Endothelial cell of umbilical vein (primary cell): ENCODE measurements at regions not wholly inside any gene's neighbourhood (a gene's known extent, or its start where the extent isn't known, plus 50 kb on each side); places are given as distances from the start of the nearest gene placed in this dataset.

Experiments
- BruUV-seq: library from RNA; stranded (reverse); fragments of 400-500 nt; replicated peaks from 2 replicates; lab custom pipeline; 2021; lab: Mats Ljungman, UMichigan
- CTCF ChIA-PET: fragments of 300-600, 350-600 bp; sonication (Branson Sonifier 250); formaldehyde crosslinking; loops from one replicate; lab custom pipeline; 2021; ENCODE audit warnings: antibody characterized with exemption, inconsistent platforms; lab: Charles Lee
- POLR2A ChIA-PET: fragments of 300-600, 350-600 bp; sonication (Branson Sonifier 250); formaldehyde crosslinking; loops from one replicate; lab custom pipeline; 2021; ENCODE audit warnings: antibody characterized with exemption, inconsistent platforms; lab: Charles Lee
- DNase-seq: peaks from one replicate; pipeline ENCODE4 v3.0.0-alpha.2; 2011; ENCODE audit warnings: low read depth, low spot score
- FAIRE-seq: peaks from 2 replicates; lab custom pipeline; 2011; peaks lifted over from hg19 to GRCh38; lab: Jason Lieb, UNC
- H2AFZ ChIP-seq: 2 replicates; pipeline ENCODE4 v1.6.0; 2012; ENCODE audit warnings: low read depth, low read length, control low read depth, inconsistent platforms
- H3K27ac ChIP-seq: 2 replicates; pipeline ENCODE4 v1.5.1; 2011; ENCODE audit warnings: low read depth, mild to moderate bottlenecking, control low read depth, low read length, moderate library complexity; ENCODE audit not compliant: insufficient read depth
- H3K27me3 ChIP-seq, 2 experiments: 2 replicates each; pipeline versions ENCODE4 v1.6.0 to v1.6.1; 2011; ENCODE audit warnings: low read length in 2 of 2, mixed read lengths in 1 of 2; ENCODE audit not compliant: control insufficient read depth in 2 of 2, insufficient read depth in 2 of 2
- H3K36me3 ChIP-seq, 2 experiments: 2 replicates in 1 of 2; 3 replicates in 1 of 2; pipeline ENCODE4 v1.5.1; 2011; ENCODE audit warnings: low read length in 2 of 2, mild to moderate bottlenecking in 1 of 2, moderate library complexity in 1 of 2; ENCODE audit not compliant: control insufficient read depth in 2 of 2, insufficient read depth in 2 of 2; ENCODE audit errors: extremely low read depth in 1 of 2
- H3K4me1 ChIP-seq: 3 replicates; pipeline ENCODE4 v1.5.1; 2011; ENCODE audit warnings: mild to moderate bottlenecking, low read length; ENCODE audit not compliant: control insufficient read depth, insufficient read depth; ENCODE audit errors: extremely low read depth
- H3K4me2 ChIP-seq: 2 replicates; pipeline ENCODE4 v1.6.1; 2011; ENCODE audit warnings: low read length, control low read depth, mixed read lengths; ENCODE audit not compliant: insufficient read depth
- H3K4me3 ChIP-seq, 3 experiments: fragments of 200-600 bp in 1 of 3; sonication (generic), shearing (Covaris generic) in 1 of 3; replicated peaks in 1 of 3; 2 replicates each; pipeline ENCODE4 v1.5.1; 2011 to 2016; ENCODE audit warnings: control low read depth in 3 of 3, low read length in 3 of 3, mild to moderate bottlenecking in 2 of 3, inconsistent platforms in 1 of 3, low read depth in 1 of 3, moderate library complexity in 1 of 3; ENCODE audit not compliant: insufficient read depth in 1 of 3
- H3K79me2 ChIP-seq: 2 replicates; pipeline ENCODE4 v1.6.0; 2012; ENCODE audit warnings: low read length, inconsistent platforms; ENCODE audit not compliant: control insufficient read depth, insufficient read depth
- H3K9ac ChIP-seq: replicated peaks from 2 replicates; pipeline ENCODE3; 2011; ENCODE audit warnings: low read length, control low read depth; ENCODE audit not compliant: insufficient read depth; ENCODE audit errors: extremely low read depth
- H3K9me1 ChIP-seq: replicated peaks from 3 replicates; pipeline ENCODE4 v1.6.0; 2011; ENCODE audit warnings: mild to moderate bottlenecking, low read length; ENCODE audit not compliant: control insufficient read depth, insufficient read depth; ENCODE audit errors: extremely low read depth
- H3K9me3 ChIP-seq: replicated peaks from 2 replicates; pipeline ENCODE4 v1.5.1; 2012; ENCODE audit warnings: low read length, inconsistent platforms; ENCODE audit not compliant: control insufficient read depth, insufficient read depth
- H4K20me1 ChIP-seq: replicated peaks from 2 replicates; pipeline ENCODE3; 2011; ENCODE audit warnings: mild to moderate bottlenecking, low read length; ENCODE audit not compliant: control insufficient read depth, insufficient read depth; ENCODE audit errors: extremely low read depth
- CTCF ChIP-seq, 2 donors: IDR thresholded peaks; 1 replicate in 1 of 2; 2 replicates in 1 of 2; pipeline ENCODE4 v1.5.1; 2011; ENCODE audit warnings: low read length in 2 of 2, mild to moderate bottlenecking in 2 of 2, moderate library complexity in 2 of 2, control low read depth in 1 of 2, inconsistent platforms in 1 of 2, low read depth in 1 of 2; ENCODE audit not compliant: insufficient read depth in 1 of 2; ENCODE audit errors: extremely low read depth in 1 of 2
- EZH2 ChIP-seq: IDR thresholded peaks from 2 replicates; pipeline ENCODE4 v1.6.1; 2012; ENCODE audit warnings: borderline replicate concordance, low read depth, mild to moderate bottlenecking, moderate library complexity, low read length, inconsistent platforms; ENCODE audit not compliant: severe bottlenecking
- FOS ChIP-seq: IDR thresholded peaks from 2 replicates; pipeline ENCODE4 v1.6.1; 2011; ENCODE audit warnings: mild to moderate bottlenecking, low read length, moderate library complexity, borderline replicate concordance; ENCODE audit not compliant: insufficient read depth
- GATA2 ChIP-seq: IDR thresholded peaks from 2 replicates; pipeline ENCODE4 v1.7.0; 2011; ENCODE audit warnings: low read depth, mild to moderate bottlenecking, moderate library complexity, mixed read lengths, low read length; ENCODE audit not compliant: insufficient read length, insufficient read depth
- JUN ChIP-seq: IDR thresholded peaks from 2 replicates; pipeline ENCODE4 v1.6.1; 2011; ENCODE audit warnings: borderline replicate concordance, low read depth; ENCODE audit not compliant: insufficient read length, insufficient read depth
- MAX ChIP-seq: IDR thresholded peaks from 2 replicates; pipeline ENCODE4 v1.6.1; 2011; ENCODE audit not compliant: insufficient read depth, insufficient read length
- MYC ChIP-seq: IDR thresholded peaks from one replicate; pipeline ENCODE4 v1.6.1; 2011; ENCODE audit warnings: mild to moderate bottlenecking, low read depth, low read length
- POLR2A ChIP-seq: IDR thresholded peaks from 2 replicates; pipeline ENCODE4 v1.6.1; 2012; ENCODE audit warnings: low read depth, mild to moderate bottlenecking, control low read depth, low read length
- POLR2AphosphoS5 ChIP-seq: IDR thresholded peaks from 2 replicates; pipeline ENCODE4 v1.6.1; 2012; ENCODE audit warnings: low read depth, mild to moderate bottlenecking, control low read depth, low read length, moderate library complexity; ENCODE audit not compliant: insufficient read depth
- dilution Hi-C: fragments of 300-500 bp; cut with MboI; formaldehyde crosslinking; loops from one replicate; pipeline ENCODE4 v1.15.0; 2019; ENCODE audit warnings: low sequenced_read_pairs; ENCODE audit not compliant: extremely low pct_ligation_motif_present
- intact Hi-C: fragments of 100-400 bp; cut with micrococcal nuclease; formaldehyde crosslinking; loops from one replicate; pipeline ENCODE4 v1.10.0; 2022

- H3K9ac ChIP-seq, result no peak overlapping the region
- no TSS peak for BruUV-seq
- FAIRE-seq (no peak), DNase-seq (no peak)
- H3K79me2 ChIP-seq, result no peaks in the 10 kb centered on the region
- no peak overlapping the region for H3K4me2 ChIP-seq
- H3K36me3 ChIP-seq, result no peaks in the 10 kb centered on the region
- dilution Hi-C loops, result no loop called here
- H3K27ac ChIP-seq, result no peak overlapping the region
- ChIA-PET CTCF (interaction anchor here (1.2 to 3.8 kb wide), 4 partner anchors 397 to 1392 kb away, joined by 3 to 43 read pairs (median 10); no protein-coding TSS in a partner anchor), POLR2A (no interaction called here)
- TF ChIP-seq CTCF (IDR thresholded peaks at IDR 0.05; ENCODE audit: extremely low read depth in 1 of 2, insufficient read depth in 1 of 2, low read depth in 1 of 2, low read length in 2 of 2) (no peak), POLR2AphosphoS5 (no peak), POLR2A (no peak), MYC (no peak), FOS (no peak), MAX (no peak), GATA2 (no peak), JUN (no peak), EZH2 (no peak)
- H2AFZ ChIP-seq, result no peak overlapping the region
- H3K27me3 ChIP-seq, result peaks cover 0 to 3% of the 10 kb centered on the region in 2 experiments
- H3K4me3 ChIP-seq, result no peak overlapping the region
- H3K4me1 ChIP-seq, result peaks cover 7% of the 10 kb centered on the region
- no peaks in the 10 kb centered on the region for H4K20me1 ChIP-seq
- intact Hi-C loops, result no loop called here
- no peaks in the 10 kb centered on the region for H3K9me1 ChIP-seq
- no peaks in the 10 kb centered on the region for H3K9me3 ChIP-seq
Observed at GRCh38 chr2:136381245-136381644, 263.3 kb upstream of the CXCR4 start.
